Suprapubic skin (tissue), 4 donors: ENCODE measurements at regions not wholly inside any gene's neighbourhood (a gene's known extent, or its start where the extent isn't known, plus 50 kb on each side); places are given as distances from the start of the nearest gene placed in this dataset.

ENCODE experiments used
- CTCF ChIP-seq, 2 donors: fragments of 200-600 bp in 1 of 2; fragments of 450-650 bp in 1 of 2; sonication (generic) in 1 of 2; IDR thresholded peaks; one replicate each; pipeline ENCODE4 v1.5.1; 2016 to 2019; ENCODE audit warnings: antibody characterized with exemption in 2 of 2, mild to moderate bottlenecking in 1 of 2, moderate library complexity in 1 of 2
- POLR2A ChIP-seq, 2 donors: fragments of 450-650 bp; IDR thresholded peaks; one replicate each; pipeline ENCODE4 v1.6.1; 2017; ENCODE audit warnings: antibody characterized with exemption in 2 of 2, mild to moderate bottlenecking in 2 of 2, moderate library complexity in 2 of 2
- POLR2AphosphoS5 ChIP-seq, 3 donors: sonication (generic); formaldehyde crosslinking; IDR thresholded peaks; one replicate each; pipeline ENCODE4 v1.6.1; 2017; ENCODE audit warnings: antibody characterized with exemption in 3 of 3

- TF ChIP-seq POLR2AphosphoS5 (IDR thresholded peaks at IDR 0.05) (no peak), POLR2A (IDR thresholded peaks at IDR 0.05) (no peak), CTCF (IDR thresholded peaks at IDR 0.05) (no peak)
Observed at GRCh38 chr16:6531067-6531466, 801.6 kb upstream of the RBFOX1 start.
